Activated CD4-positive, alpha-beta T cell treated with anti-CD3 and anti-CD28 coated beads, Interleukin-2, amount 50 U/mL, for 48 hours (primary cell): ENCODE measurements at regions not wholly inside any gene's neighbourhood (a gene's known extent, or its start where the extent isn't known, plus 50 kb on each side); places are given as distances from the start of the nearest gene placed in this dataset.

Source experiments
- DNase-seq, 2 experiments: peaks; one replicate each; pipeline ENCODE4 v3.0.0-alpha.2; 2020

- DNase-seq, result no peak
Measured at GRCh38 chr13:110097013-110097412, 209.9 kb downstream of the COL4A1 start.

DNA sequence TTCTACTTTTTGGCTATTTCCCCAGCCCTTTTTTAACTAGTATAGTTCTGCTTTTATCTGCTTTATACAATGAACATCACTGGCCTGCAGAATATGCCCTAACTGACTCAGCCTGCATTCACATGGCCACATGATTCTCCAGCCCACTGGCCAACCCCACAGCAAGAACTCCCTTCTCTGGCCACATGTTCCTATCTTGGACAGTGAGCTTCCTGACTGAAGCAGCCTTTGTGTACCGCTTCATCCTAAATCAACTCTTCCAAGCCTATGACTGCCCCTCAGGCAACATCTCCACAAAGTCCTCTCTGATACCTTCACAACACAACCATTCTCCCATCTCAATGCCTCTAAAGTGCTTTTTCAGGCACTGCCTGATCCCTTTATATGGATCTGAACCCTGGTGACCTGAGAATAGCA, 214.1 kb downstream of the COL4A1 start:
- no peak for DNase-seq

GRCh38 chr13:110089815-110090214, 217.1 kb downstream of the COL4A1 start:
- no peak for DNase-seq

DNA sequence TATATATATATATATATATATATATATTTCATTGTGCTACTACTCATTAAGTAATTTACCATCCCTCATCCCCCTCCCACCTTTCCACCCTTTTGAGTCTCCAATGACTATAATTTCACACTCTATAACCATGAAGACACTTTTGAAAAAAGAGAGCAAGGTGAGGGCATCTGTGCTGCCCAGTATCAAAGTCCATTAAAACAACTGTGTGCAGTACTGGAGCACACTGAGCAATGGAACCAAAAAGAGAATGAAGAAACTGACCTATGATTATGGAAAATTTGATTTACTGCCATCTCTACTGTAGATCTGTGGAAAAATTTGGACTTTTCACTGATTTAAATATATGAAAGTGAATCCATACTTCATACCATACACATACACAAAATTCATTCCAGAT, 217.9 kb downstream of the COL4A1 start:
- no peak for DNase-seq

DNA sequence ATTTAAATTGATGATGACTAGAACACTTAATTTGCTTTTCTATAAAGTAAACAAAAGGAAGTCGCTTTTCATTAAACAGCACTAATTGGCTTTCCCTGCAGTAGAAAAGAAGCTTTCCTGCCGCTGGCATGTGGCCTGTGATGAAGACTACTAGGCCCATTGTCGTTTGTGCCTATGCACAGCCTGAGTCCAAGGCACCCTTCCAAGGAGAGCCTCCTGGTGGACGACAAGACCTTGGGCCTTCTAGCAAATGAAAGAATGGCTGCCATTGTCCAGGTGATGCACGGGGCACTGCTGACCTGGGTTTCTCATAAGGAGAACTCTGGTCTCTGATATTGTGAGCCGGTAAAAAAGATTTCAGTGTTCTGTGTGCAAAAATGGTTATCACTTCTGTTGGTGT, 233.0 kb downstream of the COL4A1 start:
- no peak for DNase-seq

- DNase-seq, result no peak
Measured at GRCh38 chr13:110070511-110071120, 236.3 kb downstream of the COL4A1 start.

DNA sequence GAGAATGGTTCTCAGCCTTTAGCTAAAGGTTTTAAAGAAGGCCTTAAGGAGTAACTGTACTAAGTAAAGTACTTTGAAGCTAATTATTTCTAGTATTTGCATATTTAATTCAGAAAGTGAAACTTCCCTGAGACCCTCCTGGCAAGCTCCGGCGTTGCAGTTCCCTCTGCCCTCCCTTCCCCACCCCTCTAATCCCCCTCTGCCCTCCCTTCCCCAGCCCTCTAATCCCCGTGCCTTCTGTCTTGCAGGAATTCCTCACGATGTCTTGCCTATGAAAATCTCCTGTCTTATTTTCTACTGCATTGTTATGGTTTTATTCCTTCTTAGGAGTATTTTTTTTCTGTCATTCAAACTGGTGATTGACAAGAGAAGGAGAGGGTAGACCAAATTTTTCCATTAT, 236.9 kb downstream of the COL4A1 start:
- DNase-seq, result no peak

DNA sequence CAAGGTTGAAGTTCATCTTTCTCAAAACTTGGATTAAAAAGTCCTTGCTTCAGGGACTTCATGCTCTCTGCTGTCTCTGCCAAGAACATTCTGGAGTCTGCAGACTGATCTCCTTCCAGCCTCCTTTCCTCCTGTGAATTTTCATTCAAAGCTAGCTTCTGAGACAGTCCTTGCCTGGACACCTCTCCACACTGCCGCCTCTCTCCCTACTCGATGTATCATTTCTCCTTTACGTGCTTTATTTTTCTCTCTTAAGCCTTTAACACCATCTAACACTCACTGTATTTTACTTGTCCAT, 238.8 kb downstream of the COL4A1 start:
- no peak for DNase-seq

DNA sequence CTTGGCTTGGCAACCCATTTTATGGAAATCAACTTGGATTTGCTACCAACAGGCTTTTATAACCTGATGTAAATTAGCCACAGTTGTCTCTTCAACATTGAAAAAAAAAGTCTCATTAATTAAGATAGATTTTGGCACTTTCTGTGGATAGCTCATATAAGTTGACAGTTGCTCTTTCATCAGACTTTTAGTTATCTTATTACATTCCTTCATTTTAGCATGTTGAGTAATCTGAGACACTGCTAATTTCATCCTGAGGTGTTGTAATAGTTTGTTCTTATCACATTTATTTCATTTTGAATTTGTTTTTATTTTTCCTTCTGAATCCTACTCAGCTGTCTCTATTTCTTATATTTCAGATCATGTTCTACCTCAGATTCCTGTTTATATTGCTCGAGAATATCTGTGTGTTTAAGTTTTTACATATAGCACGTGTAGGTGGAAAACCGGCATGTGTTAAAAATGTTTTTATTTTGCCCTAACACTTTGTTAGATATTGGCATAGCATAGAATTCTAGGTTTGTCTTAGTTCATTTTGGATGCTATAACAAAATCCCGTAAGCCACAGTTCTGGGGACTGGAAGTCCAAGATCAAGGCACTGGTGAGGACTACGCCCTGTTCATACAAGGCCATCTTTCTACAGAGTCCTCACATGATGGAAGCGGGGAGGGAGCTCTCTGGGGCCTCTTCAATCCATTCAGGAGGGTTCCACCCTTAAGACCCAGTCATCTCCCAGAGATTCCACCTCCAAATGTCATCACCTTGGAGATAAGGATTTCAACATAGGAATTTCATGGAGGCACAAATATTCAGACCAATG, 239.4 kb downstream of the COL4A1 start:
- DNase-seq, result no peak

GRCh38 chr13:110065780-110066179, 241.2 kb downstream of the COL4A1 start:
- no peak for DNase-seq

- no peak for DNase-seq
Measured at GRCh38 chr13:110063490-110064421, 243.2 kb downstream of the COL4A1 start.

- no peak for DNase-seq
Measured at GRCh38 chr13:110062777-110063442, 244.0 kb downstream of the COL4A1 start.

DNA sequence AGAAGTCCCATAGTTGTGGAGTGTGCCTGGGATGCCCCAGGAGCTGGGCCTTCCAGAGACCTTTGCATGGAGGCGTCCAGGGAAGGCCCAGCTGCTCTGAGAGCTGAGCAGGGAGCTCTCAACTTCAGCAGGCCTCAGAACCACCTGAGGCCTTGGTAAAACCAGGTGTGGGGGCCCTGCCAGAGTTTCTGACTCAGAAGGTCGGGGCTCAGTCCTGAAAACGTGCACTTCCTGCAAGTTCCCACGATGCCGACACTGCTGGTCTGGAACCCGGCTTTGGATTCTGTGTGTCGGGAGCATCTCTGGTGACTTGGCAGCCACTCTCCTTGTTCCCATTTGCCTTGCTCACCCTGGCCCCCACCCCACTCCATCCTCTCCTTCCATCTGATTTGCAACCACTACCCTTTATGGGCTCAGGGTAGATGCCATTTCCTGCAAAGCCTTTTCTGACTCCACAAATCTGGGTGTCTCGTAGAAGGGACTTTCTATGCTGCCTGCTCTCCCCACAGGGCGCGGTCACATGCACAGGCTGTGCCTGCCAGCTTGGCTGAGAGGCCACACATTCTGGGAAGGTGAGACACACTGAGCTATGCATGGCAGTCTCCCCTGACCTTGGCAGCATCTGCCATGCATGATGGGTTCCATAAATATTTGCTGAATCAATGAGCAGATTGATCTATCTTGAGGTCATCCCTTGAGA, 244.7 kb downstream of the COL4A1 start:
- no peak for DNase-seq

DNA sequence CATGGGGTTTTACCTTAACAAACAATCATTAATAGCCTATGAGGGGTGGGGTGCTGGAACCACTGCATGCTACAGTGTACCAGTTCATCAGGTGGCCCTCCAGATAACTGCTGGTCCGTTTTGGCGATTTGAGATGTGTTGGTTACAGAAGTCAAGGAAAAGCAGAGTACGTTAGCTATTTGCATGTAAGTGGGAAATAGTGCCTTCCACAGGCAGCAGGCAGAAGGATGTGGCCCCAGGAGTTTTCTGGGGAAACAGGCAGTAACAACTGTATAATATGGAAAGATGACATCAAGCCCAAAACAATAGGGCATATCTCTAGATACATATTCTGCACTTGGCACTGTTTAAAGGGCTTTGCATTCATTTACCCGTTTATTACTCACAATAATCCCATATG, 245.7 kb downstream of the COL4A1 start:
- DNase-seq, result no peak

GRCh38 chr13:110057052-110057451, 249.9 kb downstream of the COL4A1 start:
- DNase-seq, result no peak

- no peak for DNase-seq
Measured at GRCh38 chr13:110056640-110057039, 250.3 kb downstream of the COL4A1 start.

DNA sequence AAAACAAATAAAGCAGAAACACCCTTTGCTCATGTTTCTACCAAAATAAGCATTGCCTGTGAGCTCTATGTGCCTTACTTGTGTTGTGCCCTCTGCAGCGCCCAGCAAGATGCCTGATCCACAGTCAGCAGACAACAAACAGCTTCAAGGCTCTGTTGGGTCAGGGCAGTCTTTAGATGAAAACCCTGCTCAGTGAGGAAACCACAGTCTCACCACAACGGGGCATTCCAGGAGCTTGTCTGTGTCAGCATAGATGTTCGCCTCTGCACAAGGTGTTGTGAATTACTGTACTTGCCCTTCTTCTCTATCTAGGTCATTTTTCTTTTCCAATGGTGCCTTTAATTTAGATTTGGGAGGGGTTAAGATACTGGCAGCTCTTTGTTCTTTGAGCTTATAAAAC, 251.9 kb downstream of the COL4A1 start:
- DNase-seq, result no peak

GRCh38 chr13:110054041-110054440, 252.9 kb downstream of the COL4A1 start:
- no peak for DNase-seq

- no peak for DNase-seq
Measured at GRCh38 chr13:110047496-110047895, 259.5 kb downstream of the COL4A1 start.

DNA sequence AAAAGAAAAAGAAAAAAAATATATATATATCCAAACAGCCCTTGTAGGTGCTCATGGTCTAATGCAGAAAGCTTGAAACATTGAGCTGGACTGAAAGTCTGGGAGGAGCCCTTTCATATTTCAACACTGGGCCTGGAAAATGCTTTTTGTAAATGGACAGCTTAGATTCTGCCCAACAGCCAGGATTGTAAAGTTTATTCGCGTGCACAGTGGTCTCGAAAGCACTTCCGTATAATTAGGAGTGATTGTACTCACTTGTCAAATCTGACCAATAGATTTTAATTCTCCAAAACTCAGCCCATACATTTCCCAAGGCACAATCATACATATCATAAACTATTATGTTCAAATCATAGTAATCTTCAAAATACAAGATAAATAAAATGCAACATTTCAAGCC, 260.1 kb downstream of the COL4A1 start:
- no peak for DNase-seq

GRCh38 chr13:110045919-110046318, 259.5 kb upstream of the IRS2 start:
- no peak for DNase-seq

DNA sequence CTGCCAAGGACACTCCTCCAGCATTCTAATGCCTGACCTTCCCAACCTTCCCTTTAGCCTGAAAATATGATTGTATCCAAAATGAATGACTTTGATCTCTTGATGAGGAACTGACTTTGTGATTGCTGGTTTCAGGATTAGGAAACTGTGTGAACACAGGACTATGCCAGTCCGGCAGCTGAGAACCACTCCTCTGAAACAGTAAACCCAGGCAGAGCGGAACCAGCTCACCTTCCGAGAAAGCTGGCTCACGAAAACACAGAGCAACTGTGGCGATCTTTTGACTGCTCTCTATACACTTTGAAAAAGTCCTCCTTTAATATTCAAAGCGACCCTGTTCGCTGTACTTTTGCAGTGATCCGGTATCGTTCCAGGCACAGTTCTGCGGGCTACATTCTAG, 258.8 kb upstream of the IRS2 start:
- no peak for DNase-seq
